ENCODE measurements at regions not wholly inside any gene's neighbourhood (a gene's known extent, or its start where the extent isn't known, plus 50 kb on each side); places are given as distances from the start of the nearest gene placed in this dataset.
A peak's percentile ranks its signal among the peaks of the same experiment; 100 is the strongest.

GRCh38 chr2:180122874-180123273 is 115.8 kb upstream of the CWC22 start:
- 49 to 90% methylated on average over 2 of the region's 2 CpGs for WGBS, 2 experiments (ENCODE audit: insufficient coverage in 1 of 2, insufficient read length in 1 of 2)
- no peaks in the 10 kb centered on the region for H3K27me3 Mint-ChIP-seq (ENCODE audit: insufficient read depth)
- no peaks in the 10 kb centered on the region for H3K36me3 Mint-ChIP-seq (ENCODE audit: low read depth)
- Histone ChIP-seq H3K36me3 (ENCODE audit: control insufficient read depth, insufficient read depth, low read length) (no peaks in the 10 kb centered on the region), H3K27me3 (ENCODE audit: control insufficient read depth, insufficient read depth, low read length, poor library complexity, severe bottlenecking) (no peaks in the 10 kb centered on the region), H3K27ac (ENCODE audit: low read depth, low read length) (no peak overlapping the region), H3K9me3 (ENCODE audit: control insufficient read depth, low read length) (no peaks in the 10 kb centered on the region), H3K4me3 (ENCODE audit: low read length) (no peak overlapping the region), H3K4me1 (ENCODE audit: control insufficient read depth, insufficient read depth, low read length) (no peaks in the 10 kb centered on the region), H3K9ac (ENCODE audit: extremely low read depth, low read length, poor library complexity, severe bottlenecking) (no peak overlapping the region)
- TF ChIP-seq, protein P1, sequence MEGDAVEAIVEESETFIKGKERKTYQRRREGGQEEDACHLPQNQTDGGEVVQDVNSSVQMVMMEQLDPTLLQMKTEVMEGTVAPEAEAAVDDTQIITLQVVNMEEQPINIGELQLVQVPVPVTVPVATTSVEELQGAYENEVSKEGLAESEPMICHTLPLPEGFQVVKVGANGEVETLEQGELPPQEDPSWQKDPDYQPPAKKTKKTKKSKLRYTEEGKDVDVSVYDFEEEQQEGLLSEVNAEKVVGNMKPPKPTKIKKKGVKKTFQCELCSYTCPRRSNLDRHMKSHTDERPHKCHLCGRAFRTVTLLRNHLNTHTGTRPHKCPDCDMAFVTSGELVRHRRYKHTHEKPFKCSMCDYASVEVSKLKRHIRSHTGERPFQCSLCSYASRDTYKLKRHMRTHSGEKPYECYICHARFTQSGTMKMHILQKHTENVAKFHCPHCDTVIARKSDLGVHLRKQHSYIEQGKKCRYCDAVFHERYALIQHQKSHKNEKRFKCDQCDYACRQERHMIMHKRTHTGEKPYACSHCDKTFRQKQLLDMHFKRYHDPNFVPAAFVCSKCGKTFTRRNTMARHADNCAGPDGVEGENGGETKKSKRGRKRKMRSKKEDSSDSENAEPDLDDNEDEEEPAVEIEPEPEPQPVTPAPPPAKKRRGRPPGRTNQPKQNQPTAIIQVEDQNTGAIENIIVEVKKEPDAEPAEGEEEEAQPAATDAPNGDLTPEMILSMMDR (conservative IDR thresholded peaks at IDR 0.05), result no peak
- H3K4me1 Mint-ChIP-seq, result peaks cover 10% of the 10 kb centered on the region
- H3K4me3 Mint-ChIP-seq, result no peak overlapping the region
- no peaks in the 10 kb centered on the region for H3K9me3 Mint-ChIP-seq
- H3K27ac Mint-ChIP-seq, result peak overlapping the region; percentile 12
- DNase-seq, result no peak

DNA sequence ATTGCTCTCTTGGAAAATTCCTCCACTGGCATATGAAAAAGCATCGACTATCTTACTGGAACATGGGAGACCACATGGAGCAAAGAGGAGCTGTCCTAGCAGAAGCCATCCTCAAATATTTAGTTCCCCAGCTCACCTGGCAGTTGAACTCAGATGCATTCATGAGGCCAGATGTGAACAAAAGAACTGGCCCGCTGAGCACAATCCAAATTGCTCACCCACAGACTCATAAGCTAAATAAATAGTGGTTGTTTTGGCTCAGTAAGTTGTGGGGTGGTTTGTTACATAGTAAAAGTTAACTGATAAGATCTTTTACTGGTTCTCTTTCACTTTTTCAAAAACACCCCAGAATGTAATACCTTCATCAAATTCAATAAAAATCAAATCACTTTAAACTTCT is 108.6 kb upstream of the CWC22 start:
- TF ChIP-seq, protein P1 (conservative IDR thresholded peaks at IDR 0.05), result no peak
- Histone ChIP-seq H3K9me3 (ENCODE audit: control insufficient read depth, low read length) (peaks cover 4% of the 10 kb centered on the region), H3K27ac (ENCODE audit: low read depth, low read length) (no peak overlapping the region), H3K4me3 (ENCODE audit: low read length) (no peak overlapping the region), H3K27me3 (ENCODE audit: control insufficient read depth, insufficient read depth, low read length, poor library complexity, severe bottlenecking) (no peaks in the 10 kb centered on the region), H3K36me3 (ENCODE audit: control insufficient read depth, insufficient read depth, low read length) (no peaks in the 10 kb centered on the region), H3K4me1 (ENCODE audit: control insufficient read depth, insufficient read depth, low read length) (no peaks in the 10 kb centered on the region), H3K9ac (ENCODE audit: extremely low read depth, low read length, poor library complexity, severe bottlenecking) (no peak overlapping the region)
- H3K4me3 Mint-ChIP-seq, result no peak overlapping the region
- WGBS, 2 experiments (ENCODE audit: insufficient coverage in 1 of 2, insufficient read length in 1 of 2), result 93 to 100% methylated on average over 1 of the region's 2 CpGs
- H3K36me3 Mint-ChIP-seq (ENCODE audit: low read depth), result no peaks in the 10 kb centered on the region
- H3K9me3 Mint-ChIP-seq, result no peaks in the 10 kb centered on the region
- H3K27ac Mint-ChIP-seq, result no peak overlapping the region
- no peaks in the 10 kb centered on the region for H3K4me1 Mint-ChIP-seq
- no peak for DNase-seq
- H3K27me3 Mint-ChIP-seq (ENCODE audit: insufficient read depth), result no peaks in the 10 kb centered on the region

- Histone ChIP-seq H3K9me3 (ENCODE audit: control insufficient read depth, low read length) (peaks cover 4% of the 10 kb centered on the region), H3K4me3 (ENCODE audit: low read length) (no peak overlapping the region), H3K4me1 (ENCODE audit: control insufficient read depth, insufficient read depth, low read length) (no peaks in the 10 kb centered on the region), H3K9ac (ENCODE audit: extremely low read depth, low read length, poor library complexity, severe bottlenecking) (no peak overlapping the region), H3K36me3 (ENCODE audit: control insufficient read depth, insufficient read depth, low read length) (no peaks in the 10 kb centered on the region), H3K27me3 (ENCODE audit: control insufficient read depth, insufficient read depth, low read length, poor library complexity, severe bottlenecking) (no peaks in the 10 kb centered on the region), H3K27ac (ENCODE audit: low read depth, low read length) (no peak overlapping the region)
- DNase-seq, result no peak
- no peak overlapping the region for H3K27ac Mint-ChIP-seq
- H3K4me1 Mint-ChIP-seq, result no peaks in the 10 kb centered on the region
- TF ChIP-seq, protein P1 (conservative IDR thresholded peaks at IDR 0.05), result no peak
- no peaks in the 10 kb centered on the region for H3K36me3 Mint-ChIP-seq (ENCODE audit: low read depth)
- no peak overlapping the region for H3K4me3 Mint-ChIP-seq
- WGBS, 2 experiments (ENCODE audit: insufficient coverage in 1 of 2, insufficient read length in 1 of 2), result 96 to 100% methylated on average over 2 of the region's 2 CpGs
- no peaks in the 10 kb centered on the region for H3K27me3 Mint-ChIP-seq (ENCODE audit: insufficient read depth)
- no peaks in the 10 kb centered on the region for H3K9me3 Mint-ChIP-seq
Observed at GRCh38 chr2:180115269-180115668, 108.2 kb upstream of the CWC22 start.
